HL-60 (cell line): ENCODE measurements at regions not wholly inside any gene's neighbourhood (a gene's known extent, or its start where the extent isn't known, plus 50 kb on each side); places are given as distances from the start of the nearest gene placed in this dataset.

ENCODE experiments used
- CTCF ChIP-seq: IDR thresholded peaks from one replicate; pipeline ENCODE4 v1.5.1; 2011; ENCODE audit warnings: low read length, control low read depth, inconsistent platforms; ENCODE audit not compliant: insufficient read depth
- GABPA ChIP-seq: IDR thresholded peaks from 2 replicates; pipeline ENCODE4 v1.6.1; 2012; ENCODE audit warnings: low read depth
- POLR2AphosphoS5 ChIP-seq: IDR thresholded peaks from 2 replicates; pipeline ENCODE4 v1.6.1; 2012; ENCODE audit warnings: low read depth
- SPI1 ChIP-seq: IDR thresholded peaks from 2 replicates; pipeline ENCODE4 v1.6.1; 2012; ENCODE audit warnings: low read depth, mild to moderate bottlenecking, borderline replicate concordance
- TF ChIP-seq, protein P1 (sequence below): IDR thresholded peaks from 2 replicates; pipeline ENCODE4 v1.6.1; 2012; ENCODE audit warnings: low read depth; ENCODE audit not compliant: insufficient replicate concordance

GRCh38 chr5:104998572-104998971 is 1436.0 kb upstream of the NUDT12 start:
- TF ChIP-seq CTCF (no peak), GABPA (no peak), POLR2AphosphoS5 (no peak), SPI1 (no peak)
- TF ChIP-seq, protein P1, sequence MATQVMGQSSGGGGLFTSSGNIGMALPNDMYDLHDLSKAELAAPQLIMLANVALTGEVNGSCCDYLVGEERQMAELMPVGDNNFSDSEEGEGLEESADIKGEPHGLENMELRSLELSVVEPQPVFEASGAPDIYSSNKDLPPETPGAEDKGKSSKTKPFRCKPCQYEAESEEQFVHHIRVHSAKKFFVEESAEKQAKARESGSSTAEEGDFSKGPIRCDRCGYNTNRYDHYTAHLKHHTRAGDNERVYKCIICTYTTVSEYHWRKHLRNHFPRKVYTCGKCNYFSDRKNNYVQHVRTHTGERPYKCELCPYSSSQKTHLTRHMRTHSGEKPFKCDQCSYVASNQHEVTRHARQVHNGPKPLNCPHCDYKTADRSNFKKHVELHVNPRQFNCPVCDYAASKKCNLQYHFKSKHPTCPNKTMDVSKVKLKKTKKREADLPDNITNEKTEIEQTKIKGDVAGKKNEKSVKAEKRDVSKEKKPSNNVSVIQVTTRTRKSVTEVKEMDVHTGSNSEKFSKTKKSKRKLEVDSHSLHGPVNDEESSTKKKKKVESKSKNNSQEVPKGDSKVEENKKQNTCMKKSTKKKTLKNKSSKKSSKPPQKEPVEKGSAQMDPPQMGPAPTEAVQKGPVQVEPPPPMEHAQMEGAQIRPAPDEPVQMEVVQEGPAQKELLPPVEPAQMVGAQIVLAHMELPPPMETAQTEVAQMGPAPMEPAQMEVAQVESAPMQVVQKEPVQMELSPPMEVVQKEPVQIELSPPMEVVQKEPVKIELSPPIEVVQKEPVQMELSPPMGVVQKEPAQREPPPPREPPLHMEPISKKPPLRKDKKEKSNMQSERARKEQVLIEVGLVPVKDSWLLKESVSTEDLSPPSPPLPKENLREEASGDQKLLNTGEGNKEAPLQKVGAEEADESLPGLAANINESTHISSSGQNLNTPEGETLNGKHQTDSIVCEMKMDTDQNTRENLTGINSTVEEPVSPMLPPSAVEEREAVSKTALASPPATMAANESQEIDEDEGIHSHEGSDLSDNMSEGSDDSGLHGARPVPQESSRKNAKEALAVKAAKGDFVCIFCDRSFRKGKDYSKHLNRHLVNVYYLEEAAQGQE: no peak
